ENCODE measurements at regions not wholly inside any gene's neighbourhood (a gene's known extent, or its start where the extent isn't known, plus 50 kb on each side); places are given as distances from the start of the nearest gene placed in this dataset.

DNA sequence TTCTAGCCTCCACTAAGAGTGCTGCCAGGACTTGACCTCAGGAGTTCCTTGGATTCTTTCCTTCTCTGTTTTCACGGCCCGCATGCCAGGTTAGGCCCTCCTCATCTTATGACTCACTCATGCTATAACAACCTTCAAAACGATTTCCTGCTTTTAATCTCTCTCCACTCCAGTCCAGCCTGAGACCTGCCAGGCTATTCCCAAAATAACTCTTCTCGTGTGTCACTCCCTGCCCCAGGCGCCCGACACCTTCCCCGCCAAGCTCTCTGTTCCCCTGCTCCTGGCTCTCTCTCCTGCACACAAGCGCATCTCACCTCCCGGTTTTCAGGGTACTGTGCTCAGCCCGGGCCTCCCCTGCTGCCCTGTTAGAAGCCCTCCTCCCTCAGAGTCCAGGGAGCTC lies 64.1 kb upstream of the RPS6KA2 start:
- Histone ChIP-seq H3K36me3 (no peaks in the 10 kb centered on the region), H3K4me3 (peak overlapping the region; percentile 38 to 50 (median 47)), H3K9me3 (no peaks in the 10 kb centered on the region), H3K27me3 (no peaks in the 10 kb centered on the region), H3K4me1 (peaks cover 24 to 26% of the 10 kb centered on the region in 2 donors), H3K27ac (peak overlapping the region; percentile 89 to 97 (median 96))
- DNase-seq: peak; percentile 83 to 92
- TF ChIP-seq, protein P1, sequence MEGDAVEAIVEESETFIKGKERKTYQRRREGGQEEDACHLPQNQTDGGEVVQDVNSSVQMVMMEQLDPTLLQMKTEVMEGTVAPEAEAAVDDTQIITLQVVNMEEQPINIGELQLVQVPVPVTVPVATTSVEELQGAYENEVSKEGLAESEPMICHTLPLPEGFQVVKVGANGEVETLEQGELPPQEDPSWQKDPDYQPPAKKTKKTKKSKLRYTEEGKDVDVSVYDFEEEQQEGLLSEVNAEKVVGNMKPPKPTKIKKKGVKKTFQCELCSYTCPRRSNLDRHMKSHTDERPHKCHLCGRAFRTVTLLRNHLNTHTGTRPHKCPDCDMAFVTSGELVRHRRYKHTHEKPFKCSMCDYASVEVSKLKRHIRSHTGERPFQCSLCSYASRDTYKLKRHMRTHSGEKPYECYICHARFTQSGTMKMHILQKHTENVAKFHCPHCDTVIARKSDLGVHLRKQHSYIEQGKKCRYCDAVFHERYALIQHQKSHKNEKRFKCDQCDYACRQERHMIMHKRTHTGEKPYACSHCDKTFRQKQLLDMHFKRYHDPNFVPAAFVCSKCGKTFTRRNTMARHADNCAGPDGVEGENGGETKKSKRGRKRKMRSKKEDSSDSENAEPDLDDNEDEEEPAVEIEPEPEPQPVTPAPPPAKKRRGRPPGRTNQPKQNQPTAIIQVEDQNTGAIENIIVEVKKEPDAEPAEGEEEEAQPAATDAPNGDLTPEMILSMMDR (IDR thresholded peaks at IDR 0.05 in 4 of 5, conservative IDR thresholded peaks at IDR 0.05 in 1 of 5): no peak
- peak; percentile 55 to 58 for TF ChIP-seq POLR2A (IDR thresholded peaks at IDR 0.05)
- ATAC-seq: peak; percentile 78 to 82
- intact Hi-C loops (cut with DNase I; ENCODE audit: low total_unique reads) (loop anchor here (1.0 to 5.0 kb wide), 5 partner anchors 56 to 329 kb away; partner anchors contain the start of gene MPC1), in situ Hi-C loops (cut with MboI; ENCODE audit: low sequenced_read_pairs in 4 of 4) (no loop called here)

DNA sequence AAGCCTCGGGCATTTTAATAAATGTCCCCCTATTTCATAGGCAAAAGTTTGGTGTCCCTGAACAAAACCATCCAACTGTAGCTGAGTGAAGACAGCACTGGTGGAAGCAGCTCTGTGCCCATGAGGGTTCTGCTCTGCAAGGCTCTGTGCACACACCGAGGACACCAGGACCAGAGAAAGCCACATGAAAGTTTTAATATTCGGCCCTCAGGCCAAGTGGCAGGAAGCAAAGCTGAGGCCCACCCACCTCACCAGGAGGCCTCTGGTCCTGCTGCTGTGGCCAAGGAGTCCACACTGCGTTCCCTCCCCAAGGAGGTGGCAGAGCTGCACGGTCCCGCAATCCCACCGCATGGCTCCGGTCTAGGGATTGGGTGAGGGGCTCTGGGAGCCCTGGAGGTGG lies 62.6 kb upstream of the RPS6KA2 start:
- H3K4me1 ChIP-seq: peaks cover 24 to 26% of the 10 kb centered on the region in 2 donors
- H3K4me3 ChIP-seq: no peak overlapping the region
- DNase-seq (no peak), ATAC-seq (no peak)
- TF ChIP-seq POLR2A (IDR thresholded peaks at IDR 0.05): no peak
- TF ChIP-seq, protein P1 (IDR thresholded peaks at IDR 0.05 in 4 of 5, conservative IDR thresholded peaks at IDR 0.05 in 1 of 5): no peak
- no peaks in the 10 kb centered on the region for H3K36me3 ChIP-seq
- intact Hi-C loops (cut with DNase I; ENCODE audit: low total_unique reads) (loop anchor here (2.0 to 5.0 kb wide), 3 partner anchors 55 to 327 kb away; partner anchors contain the start of gene MPC1), in situ Hi-C loops (cut with MboI; ENCODE audit: low sequenced_read_pairs in 4 of 4) (no loop called here)
- H3K9me3 ChIP-seq: no peaks in the 10 kb centered on the region
- H3K27ac ChIP-seq: peak overlapping the region in 3 of 4 donors; percentile 89 to 97 (median 95)
- no peaks in the 10 kb centered on the region for H3K27me3 ChIP-seq

DNA sequence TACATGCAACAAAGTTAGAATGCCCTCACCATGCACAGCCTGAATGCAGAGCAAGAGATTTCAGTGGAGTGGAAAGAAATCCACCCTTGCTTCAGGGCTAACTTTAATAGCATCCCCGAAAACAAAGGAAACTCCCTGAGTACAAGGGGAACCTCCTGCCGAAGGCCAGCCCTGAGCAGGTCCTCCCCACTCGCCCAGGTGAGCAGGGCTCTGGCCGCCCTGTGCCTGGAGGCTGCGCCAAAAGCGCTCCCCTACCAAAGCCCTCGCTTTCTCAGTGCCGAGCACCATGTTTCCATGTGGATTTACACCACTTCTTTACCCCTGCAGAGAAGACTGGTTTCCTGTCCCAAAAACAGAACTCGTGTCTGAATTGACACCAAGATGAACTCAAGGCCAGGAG lies 61.9 kb upstream of the RPS6KA2 start:
- H3K27ac ChIP-seq: no peak overlapping the region

DNA sequence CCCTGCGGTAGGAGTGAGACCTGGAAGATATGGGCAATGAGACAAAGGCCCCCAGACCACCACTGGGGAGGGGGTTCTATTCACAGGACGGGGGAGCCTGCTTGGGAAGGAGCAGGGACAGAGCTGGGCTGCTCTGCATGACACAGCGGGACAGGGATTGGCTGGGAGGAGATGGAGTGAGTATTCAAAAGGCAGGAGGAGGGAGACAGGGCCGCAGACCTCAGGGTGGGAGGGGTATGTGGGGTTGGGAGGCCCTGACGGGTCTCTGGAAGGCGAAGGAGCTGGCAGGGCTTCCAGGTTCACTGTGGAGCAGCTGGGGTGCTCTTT lies 60.8 kb upstream of the RPS6KA2 start:
- no peaks in the 10 kb centered on the region for H3K27me3 ChIP-seq
- DNase-seq (no peak), ATAC-seq (no peak)
- TF ChIP-seq POLR2A (IDR thresholded peaks at IDR 0.05): no peak
- TF ChIP-seq, protein P1 (IDR thresholded peaks at IDR 0.05 in 4 of 5, conservative IDR thresholded peaks at IDR 0.05 in 1 of 5): no peak
- no peaks in the 10 kb centered on the region for H3K9me3 ChIP-seq
- H3K27ac ChIP-seq: no peak overlapping the region
- H3K4me3 ChIP-seq: no peak overlapping the region
- intact Hi-C loops (cut with DNase I; ENCODE audit: low total_unique reads) (no loop called here), in situ Hi-C loops (cut with MboI; ENCODE audit: low sequenced_read_pairs in 4 of 4) (no loop called here)
- no peaks in the 10 kb centered on the region for H3K36me3 ChIP-seq
- H3K4me1 ChIP-seq: peaks cover 18 to 20% of the 10 kb centered on the region in 2 donors

More for the DNA sequence above, 61.9 kb upstream of the RPS6KA2 start:
- ATAC-seq (no peak), DNase-seq (no peak)
- in situ Hi-C loops (cut with MboI; ENCODE audit: low sequenced_read_pairs in 4 of 4) (no loop called here), intact Hi-C loops (cut with DNase I; ENCODE audit: low total_unique reads) (no loop called here)
- no peaks in the 10 kb centered on the region for H3K9me3 ChIP-seq
- H3K4me1 ChIP-seq: peaks cover 24 to 26% of the 10 kb centered on the region in 2 donors
- no peaks in the 10 kb centered on the region for H3K36me3 ChIP-seq
- no peak for TF ChIP-seq POLR2A (IDR thresholded peaks at IDR 0.05)
- TF ChIP-seq, protein P1 (IDR thresholded peaks at IDR 0.05 in 4 of 5, conservative IDR thresholded peaks at IDR 0.05 in 1 of 5): no peak
- no peak overlapping the region for H3K4me3 ChIP-seq
- no peaks in the 10 kb centered on the region for H3K27me3 ChIP-seq
